B cell (primary cell): ENCODE measurements at regions not wholly inside any gene's neighbourhood (a gene's known extent, or its start where the extent isn't known, plus 50 kb on each side); places are given as distances from the start of the nearest gene placed in this dataset.

Experiments
- ATAC-seq: fragments of 200-7000 bp; cut with Tn5 transposase; one replicate; pipeline ENCODE4 v1.10.0; 2021; ENCODE audit warnings: low read depth, mild to moderate bottlenecking, moderate number of reproducible peaks, moderate library complexity
- CTCF ChIA-PET: fragments of 350-600 bp; sonication (Branson Sonifier 250); formaldehyde crosslinking; loops from one replicate; lab custom pipeline; 2021; ENCODE audit warnings: antibody characterized with exemption, inconsistent platforms; lab: Charles Lee
- POLR2A ChIA-PET: fragments of 350-600 bp; sonication (Branson Sonifier 250); formaldehyde crosslinking; loops from one replicate; lab custom pipeline; 2021; ENCODE audit warnings: antibody characterized with exemption; lab: Charles Lee
- DNase-seq: peaks from one replicate; pipeline ENCODE4 v3.0.0; 2013
- H2AFZ ChIP-seq: 2 replicates; pipeline ENCODE4 v1.6.1; 2012; ENCODE audit warnings: mild to moderate bottlenecking, low read depth, low read length; ENCODE audit not compliant: insufficient read depth, poor library complexity, severe bottlenecking
- H3K27ac ChIP-seq, 2 donors: 1 replicate in 1 of 2; 2 replicates in 1 of 2; pipeline ENCODE4 v1.5.1; 2012 to 2013; ENCODE audit warnings: low read length in 2 of 2, mild to moderate bottlenecking in 2 of 2, moderate library complexity in 1 of 2
- H3K27me3 ChIP-seq, 4 experiments: fragments of 200-600 bp in 1 of 4; sonication (generic) in 1 of 4; replicated peaks in 1 of 4; 1 replicate in 2 of 4; 2 replicates in 2 of 4; pipeline versions ENCODE4 v1.6.1 to v1.7.0; 2013 to 2016; ENCODE audit warnings: low read length in 3 of 4, mild to moderate bottlenecking in 2 of 4, mixed read lengths in 1 of 4, moderate library complexity in 1 of 4; ENCODE audit not compliant: insufficient read depth in 4 of 4, control insufficient read depth in 3 of 4; ENCODE audit errors: control extremely low read depth in 1 of 4
- H3K36me3 ChIP-seq, 2 experiments: replicated peaks in 1 of 2; 1 replicate in 1 of 2; 2 replicates in 1 of 2; pipeline versions ENCODE4 v1.6.1 to v1.7.1; 2013; ENCODE audit warnings: low read length in 1 of 2; ENCODE audit not compliant: insufficient read depth in 2 of 2, control insufficient read depth in 1 of 2; ENCODE audit errors: control extremely low read depth in 1 of 2, extremely low read depth in 1 of 2
- H3K4me1 ChIP-seq, 2 donors: fragments of 200-600 bp in 1 of 2; sonication (generic) in 1 of 2; 1 replicate in 1 of 2; 2 replicates in 1 of 2; pipeline versions ENCODE4 v1.5.1 to v1.6.1; 2013 to 2017; ENCODE audit warnings: low read length in 2 of 2; ENCODE audit not compliant: control insufficient read depth in 2 of 2, insufficient read depth in 2 of 2
- H3K4me2 ChIP-seq: replicated peaks from 2 replicates; pipeline ENCODE3; 2012; ENCODE audit warnings: mild to moderate bottlenecking, low read depth, low read length; ENCODE audit not compliant: poor library complexity, severe bottlenecking
- H3K4me3 ChIP-seq, 5 experiments: fragments of 200-600 bp in 1 of 5; sonication (generic) in 1 of 5; 1 replicate in 3 of 5; 2 replicates in 2 of 5; pipeline versions ENCODE4 v1.5.1 to v1.7.0; 2011 to 2016; ENCODE audit warnings: low read length in 4 of 5, mild to moderate bottlenecking in 4 of 5, low read depth in 2 of 5, control low read depth in 1 of 5, moderate library complexity in 1 of 5; ENCODE audit not compliant: insufficient read depth in 1 of 5; ENCODE audit errors: control extremely low read depth in 1 of 5, extremely low read depth in 1 of 5
- H3K79me2 ChIP-seq: fragments of 200-600 bp; sonication (generic); one replicate; pipeline ENCODE4 v1.6.0; 2016; ENCODE audit warnings: low read length; ENCODE audit not compliant: control insufficient read depth, insufficient read depth
- H3K9ac ChIP-seq: fragments of 200-600 bp; sonication (generic); 2 replicates; pipeline ENCODE4 v1.6.1; 2017; ENCODE audit warnings: mild to moderate bottlenecking, low read length, moderate library complexity
- H3K9me3 ChIP-seq, 3 donors: one replicate each; pipeline versions ENCODE4 v1.6.1 to v1.7.1; 2013; ENCODE audit warnings: low read length in 2 of 3; ENCODE audit not compliant: control insufficient read depth in 2 of 3, insufficient read depth in 1 of 3; ENCODE audit errors: control extremely low read depth in 1 of 3
- H4K20me1 ChIP-seq: 2 replicates; pipeline ENCODE4 v1.6.0; 2012; ENCODE audit warnings: mild to moderate bottlenecking, low read length; ENCODE audit not compliant: insufficient read depth, control insufficient read depth, poor library complexity, severe bottlenecking
- H3K27ac Mint-ChIP-seq: one replicate; pipeline ENCODE4 v1.8.0; 2021; ENCODE audit warnings: mixed read lengths
- H3K27me3 Mint-ChIP-seq: one replicate; pipeline ENCODE4 v1.8.0; 2021; ENCODE audit warnings: mixed read lengths
- H3K4me1 Mint-ChIP-seq: one replicate; pipeline ENCODE4 v1.8.0; 2021; ENCODE audit warnings: mixed read lengths
- H3K4me3 Mint-ChIP-seq: one replicate; pipeline ENCODE4 v1.8.0; 2021; ENCODE audit warnings: mixed read lengths
- H3K9me3 Mint-ChIP-seq: one replicate; pipeline ENCODE4 v1.8.0; 2022; ENCODE audit warnings: mixed read lengths; ENCODE audit not compliant: insufficient read depth
- CTCF ChIP-seq: fragments of 200-600 bp; IDR thresholded peaks from one replicate; pipeline ENCODE4 v1.8.0; 2022; ENCODE audit warnings: antibody characterized with exemption, mild to moderate bottlenecking
- EZH2 ChIP-seq: IDR thresholded peaks from 2 replicates; pipeline ENCODE4 v1.6.1; 2012; ENCODE audit warnings: borderline replicate concordance, low read depth, mild to moderate bottlenecking, moderate library complexity, low read length; ENCODE audit not compliant: insufficient read depth, poor library complexity, severe bottlenecking
- WGBS: methylation state at CpG from one replicate; pipeline ENCODE4 v1.1.5; 2013; ENCODE audit warnings: missing lambda C conversion rate; ENCODE audit not compliant: insufficient coverage; 5-methylcytosine and 5-hydroxymethylcytosine counted together
- intact Hi-C: fragments of 100-400 bp; cut with micrococcal nuclease; formaldehyde crosslinking; loops from one replicate; pipeline ENCODE4 v1.10.0; 2022

- H3K27ac ChIP-seq, result no peak overlapping the region
- no peak for ATAC-seq
- no peak overlapping the region for H3K9ac ChIP-seq
- ChIA-PET CTCF (no interaction called here), POLR2A (no interaction called here)
- H3K9me3 ChIP-seq, result peaks cover 0 to 10% (median 0%) of the 10 kb centered on the region in 3 donors
- H4K20me1 ChIP-seq, result no peaks in the 10 kb centered on the region
- H2AFZ ChIP-seq, result no peak overlapping the region
- Mint-ChIP-seq H3K9me3 (no peaks in the 10 kb centered on the region), H3K4me3 (no peak overlapping the region), H3K27ac (no peak overlapping the region), H3K4me1 (no peaks in the 10 kb centered on the region), H3K27me3 (no peaks in the 10 kb centered on the region)
- intact Hi-C loops, result no loop called here
- H3K4me2 ChIP-seq, result no peak overlapping the region
- H3K79me2 ChIP-seq, result no peaks in the 10 kb centered on the region
- no CpG with 5 or more reads among the region's 3 CpGs for WGBS
- H3K4me1 ChIP-seq, result no peaks in the 10 kb centered on the region
- no peaks in the 10 kb centered on the region for H3K27me3 ChIP-seq
- H3K4me3 ChIP-seq, result no peak overlapping the region
- H3K36me3 ChIP-seq, result no peaks in the 10 kb centered on the region
- no peak for TF ChIP-seq EZH2
- TF ChIP-seq CTCF, result no peak
- DNase-seq, result no peak
These were observed 147.0 kb upstream of the ARHGEF9 start for GRCh38 chrX:63932006-63932405.

- Histone ChIP-seq H3K4me2 (no peak overlapping the region), H3K27me3 (no peaks in the 10 kb centered on the region), H2AFZ (no peak overlapping the region), H3K9ac (no peak overlapping the region), H3K4me3 (no peak overlapping the region), H3K36me3 (no peaks in the 10 kb centered on the region), H3K27ac (no peak overlapping the region), H3K79me2 (no peaks in the 10 kb centered on the region), H4K20me1 (no peaks in the 10 kb centered on the region), H3K9me3 (peaks cover 0 to 10% (median 0%) of the 10 kb centered on the region in 3 donors), H3K4me1 (no peaks in the 10 kb centered on the region)
- no peaks in the 10 kb centered on the region for H3K4me1 Mint-ChIP-seq
- ATAC-seq (no peak), DNase-seq (no peak)
- H3K27ac Mint-ChIP-seq, result no peak overlapping the region
- ChIA-PET CTCF (no interaction called here), POLR2A (no interaction called here)
- no CpG with 5 or more reads among the region's 4 CpGs for WGBS
- TF ChIP-seq CTCF (no peak), EZH2 (no peak)
- H3K4me3 Mint-ChIP-seq, result no peak overlapping the region
- intact Hi-C loops, result no loop called here
- H3K27me3 Mint-ChIP-seq, result no peaks in the 10 kb centered on the region
- no peaks in the 10 kb centered on the region for H3K9me3 Mint-ChIP-seq
These were observed 145.1 kb upstream of the ARHGEF9 start for GRCh38 chrX:63930140-63930539.
